Fibroblast of mammary gland (primary cell): ENCODE measurements at regions not wholly inside any gene's neighbourhood (a gene's known extent, or its start where the extent isn't known, plus 50 kb on each side); places are given as distances from the start of the nearest gene placed in this dataset.

Experiments used
- DNase-seq: peaks from one replicate; pipeline ENCODE4 v3.0.0-alpha.2; 2010; ENCODE audit warnings: low read depth
- H3K4me3 ChIP-seq: 2 replicates; pipeline ENCODE4 v1.5.1; 2011; ENCODE audit warnings: low read depth, mild to moderate bottlenecking, low read length, moderate library complexity; ENCODE audit not compliant: control insufficient read depth
- TF ChIP-seq, protein P1 (sequence below): conservative IDR thresholded peaks from 2 replicates; pipeline ENCODE4 v1.5.1; 2011; ENCODE audit warnings: low read depth, low read length, inconsistent platforms; ENCODE audit not compliant: control insufficient read depth, insufficient read depth

GRCh38 chr13:84315527-84315926 is 433.3 kb upstream of the SLITRK1 start:
- TF ChIP-seq, protein P1, sequence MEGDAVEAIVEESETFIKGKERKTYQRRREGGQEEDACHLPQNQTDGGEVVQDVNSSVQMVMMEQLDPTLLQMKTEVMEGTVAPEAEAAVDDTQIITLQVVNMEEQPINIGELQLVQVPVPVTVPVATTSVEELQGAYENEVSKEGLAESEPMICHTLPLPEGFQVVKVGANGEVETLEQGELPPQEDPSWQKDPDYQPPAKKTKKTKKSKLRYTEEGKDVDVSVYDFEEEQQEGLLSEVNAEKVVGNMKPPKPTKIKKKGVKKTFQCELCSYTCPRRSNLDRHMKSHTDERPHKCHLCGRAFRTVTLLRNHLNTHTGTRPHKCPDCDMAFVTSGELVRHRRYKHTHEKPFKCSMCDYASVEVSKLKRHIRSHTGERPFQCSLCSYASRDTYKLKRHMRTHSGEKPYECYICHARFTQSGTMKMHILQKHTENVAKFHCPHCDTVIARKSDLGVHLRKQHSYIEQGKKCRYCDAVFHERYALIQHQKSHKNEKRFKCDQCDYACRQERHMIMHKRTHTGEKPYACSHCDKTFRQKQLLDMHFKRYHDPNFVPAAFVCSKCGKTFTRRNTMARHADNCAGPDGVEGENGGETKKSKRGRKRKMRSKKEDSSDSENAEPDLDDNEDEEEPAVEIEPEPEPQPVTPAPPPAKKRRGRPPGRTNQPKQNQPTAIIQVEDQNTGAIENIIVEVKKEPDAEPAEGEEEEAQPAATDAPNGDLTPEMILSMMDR: no peak
- no peak for DNase-seq
- H3K4me3 ChIP-seq: no peak overlapping the region

GRCh38 chr13:84303035-84303434 is 420.8 kb upstream of the SLITRK1 start:
- no peak overlapping the region for H3K4me3 ChIP-seq

GRCh38 chr13:84297251-84297650 is 415.0 kb upstream of the SLITRK1 start:
- TF ChIP-seq, protein P1: no peak
- DNase-seq: no peak
- no peak overlapping the region for H3K4me3 ChIP-seq

More at GRCh38 chr13:84303035-84303434, 420.8 kb upstream of the SLITRK1 start:
- DNase-seq: no peak
- TF ChIP-seq, protein P1: no peak

GRCh38 chr13:84296401-84296800 is 414.1 kb upstream of the SLITRK1 start:
- no peak overlapping the region for H3K4me3 ChIP-seq
- no peak for DNase-seq
- TF ChIP-seq, protein P1: no peak

DNA sequence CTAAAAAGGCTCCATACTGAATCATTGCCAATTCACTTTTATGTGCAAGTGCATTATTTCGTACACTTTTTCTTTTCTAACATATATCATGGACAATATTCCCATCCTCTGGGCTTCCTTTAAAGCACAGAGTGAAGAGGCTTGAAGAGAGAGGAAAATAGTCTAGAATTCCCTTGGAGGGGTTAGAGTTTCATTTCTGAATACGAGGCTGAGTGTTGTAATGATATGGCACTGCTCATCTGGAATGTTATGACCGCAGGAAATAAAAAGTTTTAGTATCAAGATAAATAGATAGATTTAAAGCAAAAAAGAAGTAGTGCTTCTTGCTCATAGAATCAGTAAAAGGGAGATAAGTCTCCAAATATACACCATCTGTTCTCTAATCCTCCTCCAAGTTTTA is 412.3 kb upstream of the SLITRK1 start:
- peak; percentile 2 for DNase-seq
- TF ChIP-seq, protein P1: no peak
- H3K4me3 ChIP-seq: no peak overlapping the region

DNA sequence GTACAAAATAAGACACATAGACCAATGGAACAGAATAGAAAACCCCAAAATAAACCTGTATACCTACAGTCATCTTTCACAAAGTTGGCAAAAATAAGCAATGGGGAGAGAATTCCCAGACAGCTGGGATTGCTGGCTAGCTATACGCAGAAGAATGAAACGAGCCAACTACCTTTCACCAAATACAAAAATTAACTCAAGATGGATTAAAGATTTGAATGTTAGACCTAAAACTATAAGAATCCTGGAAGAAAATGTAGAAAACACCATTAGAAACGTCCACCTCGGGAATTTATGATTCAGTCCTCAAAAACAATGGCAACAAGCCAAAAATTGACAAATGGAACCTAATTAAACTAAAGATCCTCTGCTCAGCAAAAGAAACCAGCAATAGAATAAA is 408.1 kb upstream of the SLITRK1 start:
- H3K4me3 ChIP-seq: no peak overlapping the region
- TF ChIP-seq, protein P1: no peak
- DNase-seq: peak; percentile 0

GRCh38 chr13:84279166-84279565 is 396.9 kb upstream of the SLITRK1 start:
- no peak overlapping the region for H3K4me3 ChIP-seq
- no peak for DNase-seq
- TF ChIP-seq, protein P1: no peak
